EH (cell line): ENCODE measurements at regions not wholly inside any gene's neighbourhood (a gene's known extent, or its start where the extent isn't known, plus 50 kb on each side); places are given as distances from the start of the nearest gene placed in this dataset.
"Not testable (repeated sequence)": the region's sequence is repeated elsewhere in the genome, so short reads cannot be mapped to it uniquely, and the experiment has no call there.

Source experiments
- DNase-seq: peaks from one replicate; pipeline ENCODE4 v3.0.0-alpha.2; 2015; ENCODE audit warnings: low read depth

DNA sequence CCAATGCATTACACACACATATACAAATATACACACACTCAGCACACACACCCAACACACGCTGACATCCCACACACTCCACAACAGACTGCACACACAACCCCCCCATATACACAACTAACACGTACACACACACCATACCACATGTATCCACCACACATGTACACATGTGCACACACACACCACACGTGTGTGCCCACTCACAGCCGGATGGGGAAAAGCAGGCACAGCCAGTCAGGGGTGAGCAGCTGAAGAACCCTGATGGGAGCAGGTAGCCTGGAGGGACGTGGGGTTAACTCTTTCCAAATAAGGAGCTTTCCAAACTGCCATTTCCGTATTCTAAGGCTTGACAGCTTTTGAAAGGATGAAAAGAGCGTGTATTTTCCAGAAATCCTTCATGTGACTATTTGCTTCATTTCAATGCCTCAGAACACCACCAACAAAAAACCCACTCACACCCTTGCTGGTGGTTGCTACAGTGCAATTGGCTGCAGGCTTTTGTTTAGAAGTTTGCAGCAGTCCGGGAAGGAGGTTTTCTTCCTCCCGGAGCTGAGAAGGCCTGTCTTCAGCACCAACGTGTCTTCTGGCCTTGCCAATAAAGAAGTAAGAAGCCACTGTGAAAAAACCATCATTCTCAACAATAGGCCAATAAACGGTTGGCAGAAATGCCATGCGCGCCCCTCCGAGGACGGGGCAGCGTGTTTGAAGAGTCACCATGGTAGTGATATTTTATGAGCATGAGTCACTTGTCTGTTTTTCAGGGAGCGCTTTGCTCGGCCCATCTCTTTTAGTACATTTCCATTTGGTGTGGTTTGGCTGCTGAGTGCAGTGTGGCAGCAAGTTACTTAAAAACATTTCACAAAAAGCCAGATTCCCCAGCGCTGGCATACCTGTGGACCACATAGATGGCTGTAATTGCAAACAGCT is 131.3 kb upstream of the GMDS start:
- DNase-seq = peak; percentile 93

DNA sequence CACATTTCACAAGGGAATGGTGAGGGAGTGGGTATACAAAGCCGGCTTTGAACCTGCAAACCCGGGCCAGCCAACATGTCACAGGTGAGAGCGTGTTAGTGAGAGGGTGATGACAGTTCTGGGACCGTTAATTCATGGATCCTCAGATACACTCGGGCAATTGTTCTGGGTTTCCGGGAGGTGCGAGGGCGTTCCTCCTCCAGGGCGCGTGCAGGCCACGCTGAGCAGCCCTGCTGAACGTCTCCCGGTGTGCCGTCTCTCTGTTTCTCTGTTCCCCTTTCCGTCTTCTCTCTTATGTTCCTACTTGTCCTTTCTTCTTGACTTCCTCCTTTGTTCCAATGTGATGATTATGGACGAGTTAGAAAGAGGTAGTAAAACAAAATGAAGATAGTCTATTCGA is 130.0 kb upstream of the GMDS start:
- no peak for DNase-seq

DNA sequence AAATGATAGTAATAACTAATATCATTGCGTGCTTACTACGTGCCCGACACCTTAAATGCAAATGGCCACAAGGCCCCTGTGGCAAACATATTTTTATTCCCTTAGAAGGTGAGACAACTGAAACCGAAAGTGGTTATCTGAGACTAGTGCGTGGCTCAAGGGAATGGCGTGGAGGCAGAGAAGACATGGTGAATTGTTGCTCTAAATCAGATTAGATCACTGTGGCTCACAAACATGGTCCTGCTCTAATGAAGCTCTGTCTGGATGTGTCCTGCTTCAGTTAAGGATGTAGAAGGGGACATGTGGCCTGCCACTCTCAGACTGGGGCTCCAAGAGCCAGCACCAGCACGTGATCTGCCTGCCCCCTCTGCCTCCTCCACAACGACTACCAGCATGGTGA is 124.2 kb upstream of the GMDS start:
- no peak for DNase-seq

DNA sequence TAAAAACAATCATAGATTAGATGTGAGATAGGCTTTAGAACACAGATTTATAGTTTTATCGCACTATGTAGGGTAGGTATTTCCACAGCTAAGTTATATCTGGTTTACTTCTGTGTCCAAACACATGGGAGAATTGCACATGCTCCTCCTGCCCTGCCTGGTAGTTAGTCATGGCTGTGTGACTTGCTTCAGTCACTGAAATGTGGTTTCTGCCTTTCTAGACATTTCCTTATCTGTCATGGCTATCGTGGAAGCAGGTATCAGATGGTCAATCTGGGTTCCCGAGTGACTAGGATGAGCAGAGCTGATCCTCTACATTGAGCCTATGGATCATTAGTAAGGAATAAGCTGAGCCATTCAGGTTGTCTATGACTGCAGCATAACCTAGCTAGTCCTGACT is 117.8 kb upstream of the GMDS start:
- no peak for DNase-seq

DNA sequence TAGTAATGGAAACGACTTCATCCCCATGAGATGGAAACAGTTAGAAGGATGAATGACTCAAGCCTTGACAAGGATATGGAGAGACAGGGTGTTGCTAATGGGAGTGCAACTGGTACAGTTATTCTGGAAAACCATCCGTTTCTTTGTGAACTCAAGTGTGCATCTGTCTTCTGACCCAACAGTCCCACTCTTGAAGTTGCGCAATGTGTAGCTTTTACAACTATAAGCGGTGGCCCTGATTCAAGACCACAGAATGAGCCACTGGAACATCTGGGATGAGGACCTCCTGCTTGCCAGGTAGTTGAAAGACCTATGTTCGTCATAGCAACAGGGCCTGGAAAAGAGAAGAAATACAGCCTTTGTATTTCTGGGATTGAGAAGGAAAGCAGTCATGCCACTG is 115.8 kb upstream of the GMDS start:
- DNase-seq = no peak

DNA sequence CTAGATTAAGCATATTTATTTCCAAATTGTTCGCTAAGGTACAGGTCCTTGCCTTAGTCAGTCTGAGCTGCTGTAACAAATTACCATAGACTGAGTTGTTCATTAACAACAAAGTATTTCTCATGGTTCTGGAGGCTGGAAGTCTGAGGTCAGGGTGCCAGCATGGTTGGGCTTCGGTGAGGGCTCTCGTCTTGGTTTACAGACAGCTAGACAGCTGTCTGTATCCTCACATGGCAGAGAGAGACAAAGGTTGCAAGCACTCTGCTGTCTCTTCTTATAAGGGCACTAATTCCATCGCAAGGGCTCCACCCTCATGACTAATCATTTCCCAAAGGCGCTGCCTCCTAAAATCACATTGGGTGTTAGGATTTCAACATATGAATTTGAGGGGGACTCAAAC is 115.3 kb upstream of the GMDS start:
- DNase-seq = no peak

DNA sequence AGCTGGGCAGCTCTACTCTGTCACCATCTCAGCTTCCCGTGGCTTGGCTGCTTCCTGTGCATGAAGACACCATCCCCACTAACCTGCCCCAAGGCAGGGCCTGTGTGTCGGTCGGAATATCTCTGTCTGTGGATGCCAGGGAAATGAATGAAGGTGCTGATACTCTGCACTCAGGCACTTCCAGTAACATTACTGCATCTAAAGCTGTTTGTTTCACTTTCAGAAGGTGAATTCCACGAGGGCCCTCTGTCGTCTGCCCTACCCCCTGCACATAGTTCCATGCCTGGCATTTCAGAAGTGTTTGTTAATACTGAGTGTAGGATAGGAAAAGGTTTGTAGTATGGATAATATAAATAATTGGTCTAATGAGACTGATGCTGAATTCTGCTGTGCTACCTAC is 114.7 kb upstream of the GMDS start:
- DNase-seq = no peak

DNA sequence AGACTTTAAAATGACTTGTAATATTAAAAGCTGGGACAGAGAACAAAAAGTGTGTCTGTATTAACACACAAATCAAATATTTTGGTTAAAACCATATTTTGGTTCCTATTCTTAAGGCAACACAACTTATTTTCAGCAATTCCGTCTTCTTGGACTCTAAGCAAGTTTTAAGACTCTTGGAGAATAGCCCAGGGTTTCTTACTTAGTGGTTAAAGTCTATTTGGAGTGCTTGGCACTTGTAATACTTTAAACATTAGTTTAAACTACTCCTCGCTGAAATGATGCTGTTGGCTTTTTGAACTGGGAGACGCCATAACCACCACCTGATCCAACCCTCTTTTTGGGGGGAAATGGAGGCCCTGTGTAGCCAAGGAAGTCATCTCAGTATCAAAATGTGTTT is 109.7 kb upstream of the GMDS start:
- no peak for DNase-seq

DNA sequence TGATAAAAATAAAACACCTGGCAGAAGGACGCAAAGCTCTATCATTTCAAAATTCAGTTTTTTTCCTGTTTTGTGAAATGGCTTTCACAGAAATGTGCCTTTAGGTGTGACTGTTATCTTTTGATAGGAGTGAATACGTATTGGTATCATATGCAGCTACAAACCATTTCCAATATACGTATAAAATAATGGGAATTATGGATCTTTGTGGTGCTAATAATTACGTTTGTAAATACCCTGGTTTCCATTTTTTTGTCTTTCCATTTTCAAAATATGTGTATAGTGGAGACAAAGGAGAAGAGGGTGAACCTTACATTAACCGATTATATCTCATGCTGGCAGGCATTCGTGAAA is 108.7 kb upstream of the GMDS start:
- DNase-seq = no peak

DNA sequence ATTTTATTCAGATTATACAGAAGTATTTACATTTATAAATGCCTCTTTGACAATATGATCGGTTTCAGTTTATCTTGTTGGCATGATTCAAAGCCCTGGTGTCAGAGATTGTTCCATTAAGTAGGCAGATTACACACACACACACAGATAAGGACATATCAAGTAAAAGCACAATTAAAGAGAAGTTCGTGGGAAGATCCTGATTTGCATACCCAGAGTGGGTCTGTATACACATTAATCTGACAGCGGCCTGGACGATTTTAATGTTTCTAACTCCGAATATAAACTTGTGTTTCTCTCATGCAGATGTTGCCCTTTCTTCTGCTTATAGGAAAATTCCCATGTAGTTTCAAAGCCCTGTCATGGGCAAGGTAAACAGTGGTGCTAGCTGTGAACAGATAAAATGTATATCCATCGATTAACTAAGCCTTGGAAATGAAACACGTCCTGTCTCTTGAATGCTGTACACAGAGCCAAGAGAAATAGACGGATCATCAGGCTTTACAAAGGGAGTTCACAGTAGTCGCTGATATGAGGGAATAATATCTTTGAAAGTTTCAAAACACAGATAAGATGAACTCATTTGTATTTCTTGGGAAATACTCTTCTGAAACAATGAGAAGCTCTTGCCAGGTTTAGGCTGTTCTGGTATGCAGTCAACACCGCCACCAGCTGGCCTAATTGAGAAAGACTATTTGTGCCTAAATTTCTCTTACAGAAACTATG is 108.2 kb upstream of the GMDS start:
- peak; percentile 74 for DNase-seq

DNA sequence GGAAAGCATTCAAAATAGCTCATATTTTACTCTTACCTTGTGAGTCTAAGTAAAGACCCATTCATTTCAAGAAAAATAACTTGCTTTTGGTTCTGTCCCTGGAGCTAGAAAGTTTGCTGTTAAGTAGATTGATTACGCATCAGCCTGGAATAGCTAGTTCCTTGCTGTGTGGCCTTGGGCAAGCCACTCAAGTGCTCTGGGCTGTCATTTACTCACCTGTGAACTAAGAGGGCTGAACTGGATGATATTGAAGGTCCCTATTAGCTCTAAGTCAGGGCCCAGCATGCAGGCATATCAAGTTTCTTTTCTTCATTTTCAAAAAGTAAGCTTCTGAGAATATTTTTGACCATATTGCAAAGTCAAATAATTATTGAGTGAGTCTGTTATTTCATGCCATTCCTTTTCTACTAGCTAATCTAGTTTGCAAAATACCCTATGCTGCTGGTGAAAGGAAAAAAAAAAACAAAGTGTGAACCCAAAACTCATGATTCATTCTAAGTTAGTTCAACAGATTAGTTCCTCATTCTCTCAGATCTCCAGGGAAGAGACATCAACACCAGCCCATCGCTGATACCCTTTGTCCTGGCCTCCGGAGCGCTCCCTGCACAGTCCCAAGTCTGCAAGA is 106.5 kb upstream of the GMDS start:
- peak; percentile 78 for DNase-seq

DNA sequence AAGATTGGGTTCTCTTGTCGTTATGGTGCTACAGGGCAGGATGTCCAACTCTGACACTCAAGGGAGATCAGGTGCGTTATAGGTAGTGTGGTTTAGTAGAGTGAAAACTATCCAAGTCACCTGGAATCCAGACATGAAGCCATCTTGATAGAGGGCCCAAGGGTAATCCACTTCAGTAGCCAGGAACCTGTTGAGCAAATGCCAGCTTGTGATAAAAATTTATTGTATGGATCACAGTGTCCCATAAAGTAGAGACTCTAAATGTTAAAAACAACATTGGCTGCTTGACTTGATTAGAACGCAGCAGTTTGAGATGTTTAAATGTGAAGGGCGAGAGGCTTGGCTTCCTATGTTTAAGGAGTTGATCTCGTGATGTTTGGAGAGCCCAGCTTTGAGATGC is 105.7 kb upstream of the GMDS start:
- no peak for DNase-seq

DNA sequence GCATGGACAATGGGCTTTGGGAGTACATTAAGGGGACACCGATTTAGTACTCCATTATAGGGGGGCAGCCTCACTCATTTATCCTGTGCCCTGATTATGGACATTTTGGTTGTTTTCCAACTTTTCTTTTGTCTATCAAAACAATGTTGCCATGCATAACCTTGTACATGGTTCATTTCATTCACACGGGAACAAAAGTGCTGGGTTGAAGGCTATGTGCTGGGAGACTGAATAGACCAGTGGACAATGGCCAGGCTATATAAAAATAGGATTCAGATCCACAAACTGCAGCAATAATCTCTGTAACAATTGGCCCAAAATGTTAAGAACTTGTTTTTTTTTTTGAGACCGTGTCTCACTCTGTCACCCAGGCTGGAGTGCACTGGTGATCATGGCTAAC is 100.7 kb upstream of the GMDS start:
- no peak for DNase-seq

DNA sequence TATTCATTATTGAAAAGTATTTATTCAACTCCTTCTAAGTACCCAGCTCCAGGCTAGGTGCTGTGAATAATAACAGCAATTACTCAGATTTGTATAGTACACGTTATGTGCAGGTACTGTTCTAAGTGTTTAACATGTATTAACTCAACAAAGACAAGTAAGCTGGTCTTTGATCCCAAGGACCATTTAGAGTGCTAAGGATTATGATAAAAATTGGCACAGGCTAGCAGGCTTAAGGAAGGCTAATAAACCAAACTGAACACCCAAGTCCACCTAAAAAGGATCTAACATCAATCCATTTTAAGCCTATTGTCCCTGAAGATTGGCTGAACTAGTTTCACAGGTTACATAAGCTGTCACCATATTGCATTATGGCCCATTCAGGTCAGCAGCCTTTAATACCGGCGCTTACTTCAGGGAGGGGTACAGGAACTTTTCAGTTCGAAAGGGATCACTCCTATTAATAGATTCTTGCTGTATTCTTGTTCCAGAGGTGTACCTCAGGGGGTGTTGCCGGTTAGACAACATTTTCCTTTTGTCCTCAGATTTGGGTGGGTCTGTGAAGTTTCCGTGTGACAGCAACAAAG is 99.0 kb upstream of the GMDS start:
- no peak for DNase-seq

DNA sequence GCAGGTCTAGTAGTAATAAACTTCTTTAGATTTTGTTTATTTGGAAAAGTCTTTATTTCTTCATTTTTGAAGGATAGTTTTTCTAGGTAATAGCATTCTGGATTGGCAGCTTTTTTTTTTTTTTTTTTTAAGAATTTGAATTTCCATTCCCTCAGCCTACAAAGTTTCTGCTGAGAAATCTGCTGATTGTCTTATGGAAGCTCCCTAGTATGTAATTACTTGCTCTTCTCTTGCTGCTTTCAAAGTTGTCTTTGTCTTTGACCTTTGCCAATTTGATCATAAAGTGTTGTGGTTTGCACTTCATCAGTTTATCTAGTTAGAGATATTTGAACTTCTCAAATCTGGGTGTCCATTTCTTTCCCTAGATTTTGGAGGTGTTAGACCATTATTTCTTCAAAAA is 82.2 kb upstream of the GMDS start:
- DNase-seq = no peak

DNA sequence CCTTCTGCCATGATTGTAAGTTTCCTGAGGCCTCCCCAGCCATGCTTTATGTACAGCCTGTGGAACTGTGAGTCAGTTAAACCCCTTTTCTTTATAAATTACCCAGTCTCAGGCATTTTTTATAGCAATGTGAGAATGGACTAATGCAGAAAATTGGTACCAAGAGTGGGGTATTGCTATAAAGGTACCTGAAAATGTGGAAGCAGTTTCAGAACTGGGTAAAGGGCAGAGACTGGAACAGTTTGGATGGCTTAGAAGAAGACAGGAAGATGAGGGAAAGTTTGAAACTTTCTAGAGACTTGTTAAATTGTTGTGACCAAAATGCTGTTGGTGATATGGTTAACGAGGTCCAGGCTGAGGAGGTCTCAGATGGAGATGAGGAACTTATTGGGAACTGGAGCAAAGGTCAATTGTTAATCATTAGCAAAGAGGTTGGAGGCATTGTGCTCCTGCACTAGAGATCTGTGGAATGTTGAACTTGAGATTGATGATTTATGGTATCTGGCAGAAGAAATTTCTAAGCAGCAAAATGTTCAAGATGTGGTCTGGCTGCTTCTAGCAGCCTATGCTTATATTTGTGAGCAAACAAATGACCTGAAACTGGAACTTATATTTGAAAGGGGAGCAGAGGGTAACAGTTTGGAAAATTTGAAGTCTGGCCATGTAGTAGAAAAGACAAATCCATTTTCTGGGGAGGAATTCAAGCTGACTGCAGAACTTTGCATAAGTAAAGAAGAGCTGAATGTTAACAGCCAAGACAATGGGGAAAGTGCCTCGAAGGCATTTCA is 79.0 kb upstream of the GMDS start:
- DNase-seq = no peak

DNA sequence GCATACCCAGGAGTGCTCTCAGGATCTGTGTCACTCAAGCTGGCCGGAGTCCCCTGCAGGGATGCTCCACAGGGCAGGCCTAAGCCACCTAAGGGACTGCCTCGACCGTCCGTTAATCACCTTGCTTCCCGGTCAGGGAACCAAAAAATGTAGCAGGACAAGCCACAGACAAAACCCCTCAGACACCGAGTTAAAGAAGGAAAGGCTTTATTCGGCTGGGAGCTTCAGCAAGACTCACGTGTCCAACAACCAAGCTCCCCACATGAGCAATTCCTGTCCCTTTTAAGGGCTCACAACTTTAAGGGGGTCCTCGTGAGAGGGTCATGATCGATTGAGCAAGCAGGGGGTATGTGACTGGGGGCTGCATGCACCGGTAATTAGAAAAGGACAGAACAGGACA is 72.1 kb upstream of the GMDS start:
- DNase-seq = not testable (repeated sequence)

DNA sequence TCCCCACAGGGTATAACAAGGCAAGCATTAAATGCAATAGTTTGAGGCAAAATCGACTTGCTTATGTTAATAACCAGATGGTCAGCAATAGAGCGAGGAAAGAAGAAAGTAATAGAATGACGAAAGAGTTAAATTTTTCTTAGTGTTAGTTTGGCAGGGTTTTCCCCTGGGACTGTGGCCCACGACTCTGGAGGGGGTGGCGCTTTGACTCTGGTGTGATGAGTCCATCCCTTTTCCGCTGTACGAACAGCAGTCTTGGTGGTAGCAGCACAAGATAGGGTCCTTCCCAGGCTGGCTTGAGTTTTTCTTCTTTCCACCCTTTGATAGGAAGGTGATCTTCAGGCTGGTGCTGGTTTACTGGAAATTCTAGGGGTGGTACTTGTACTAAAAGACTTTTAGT is 69.2 kb upstream of the GMDS start:
- DNase-seq = no peak

DNA sequence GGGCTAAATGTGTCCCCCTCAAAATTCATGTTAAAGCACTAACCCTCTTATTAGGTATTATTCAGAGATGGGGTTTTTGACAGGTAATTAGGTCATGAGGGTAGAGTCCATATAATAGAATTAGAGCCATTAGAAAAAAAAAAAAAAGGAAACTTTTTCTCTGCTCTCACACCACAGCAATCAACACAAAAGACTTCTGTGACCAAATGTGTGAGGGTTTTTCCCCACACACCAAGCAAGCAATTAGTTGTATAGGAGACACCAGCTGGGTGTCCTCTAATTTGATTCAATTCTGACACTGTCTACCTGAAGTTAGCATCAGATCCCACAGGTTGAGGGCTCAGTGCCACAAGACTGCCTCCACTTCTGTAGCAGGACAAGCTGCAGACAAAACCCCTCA is 64.6 kb upstream of the GMDS start:
- no peak for DNase-seq

DNA sequence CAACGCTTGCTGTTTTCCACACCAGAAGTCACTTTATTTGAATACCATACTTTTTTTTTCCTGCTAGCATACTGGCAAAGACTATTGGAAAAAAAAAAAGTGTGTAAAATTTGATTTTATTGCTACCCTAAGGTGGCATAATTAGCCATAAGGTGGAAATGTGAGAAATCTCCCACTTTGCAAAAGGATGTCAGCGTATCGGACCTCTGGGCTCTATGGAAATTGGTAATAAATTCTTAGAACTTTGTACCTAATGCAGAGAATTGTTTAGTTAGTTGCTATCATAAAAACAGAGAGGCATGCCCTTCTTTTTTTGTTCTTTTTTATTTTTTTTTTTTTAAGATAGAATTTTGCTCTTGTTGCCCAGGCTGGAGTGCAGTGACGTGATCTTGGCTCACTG is 63.7 kb upstream of the GMDS start:
- no peak for DNase-seq

DNA sequence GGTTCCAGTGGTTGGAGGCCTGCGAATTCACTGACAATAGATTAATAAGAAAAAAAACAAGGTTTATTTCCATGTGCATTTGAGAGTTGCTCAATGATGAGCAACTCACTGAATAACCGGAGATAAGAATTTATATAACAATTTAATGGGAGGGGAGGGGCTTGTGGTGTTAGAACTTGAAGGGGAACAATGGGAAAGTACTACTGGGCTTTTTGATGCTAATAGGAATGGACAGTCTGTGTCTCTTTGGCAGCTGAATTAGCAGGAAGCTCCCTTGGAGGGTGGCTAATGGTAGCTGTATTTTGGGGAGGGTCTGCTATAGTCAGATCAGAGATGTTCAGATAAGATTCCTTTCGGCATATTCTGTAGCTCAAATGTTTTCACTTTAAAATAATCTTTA is 62.4 kb upstream of the GMDS start:
- DNase-seq = peak; percentile 13

DNA sequence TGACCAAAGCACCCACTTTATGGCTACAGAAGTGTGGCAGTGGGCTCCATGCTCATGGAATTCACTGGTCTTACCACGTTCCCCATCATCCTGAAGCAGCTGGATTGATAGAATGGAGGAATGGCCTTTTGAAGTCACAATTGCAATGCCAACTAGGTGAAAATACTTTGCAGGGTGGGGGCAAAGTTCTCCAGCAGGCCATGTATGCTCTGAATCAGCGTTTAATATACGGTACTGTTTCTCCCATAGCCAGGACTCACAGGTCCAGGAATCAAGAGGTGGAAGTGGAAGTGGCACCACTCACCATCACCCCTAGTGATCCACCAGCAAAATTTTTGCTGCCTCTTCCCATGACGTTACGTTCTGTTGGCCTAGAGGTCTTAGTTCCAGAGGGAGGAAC is 60.5 kb upstream of the GMDS start:
- DNase-seq = no peak
